HL-60 (cell line): ENCODE measurements at regions not wholly inside any gene's neighbourhood (a gene's known extent, or its start where the extent isn't known, plus 50 kb on each side); places are given as distances from the start of the nearest gene placed in this dataset.

Experiments
- DNase-seq, 2 experiments: peaks; one replicate each; pipeline ENCODE4 v3.0.0-alpha.2; 2010 to 2020; ENCODE audit warnings: low read depth in 1 of 2, low spot score in 1 of 2
- H3K27ac ChIP-seq: fragments of 250-450 bp; sonication (Bioruptor Pico); replicated peaks from 2 replicates; pipeline ENCODE4 v1.5.1; 2020; ENCODE audit warnings: mild to moderate bottlenecking, moderate library complexity
- H3K27me3 ChIP-seq: fragments of 250-450 bp; sonication (Bioruptor Pico); 2 replicates; pipeline ENCODE4 v1.5.1; 2021; ENCODE audit warnings: mild to moderate bottlenecking, moderate library complexity; ENCODE audit not compliant: insufficient read depth, poor library complexity, severe bottlenecking
- H3K4me3 ChIP-seq: replicated peaks from 2 replicates; pipeline ENCODE4 v1.5.1; 2011; ENCODE audit warnings: mild to moderate bottlenecking, control low read depth, low read length; ENCODE audit not compliant: insufficient read depth
- GABPA ChIP-seq: IDR thresholded peaks from 2 replicates; pipeline ENCODE4 v1.6.1; 2012; ENCODE audit warnings: low read depth
- POLR2AphosphoS5 ChIP-seq: IDR thresholded peaks from 2 replicates; pipeline ENCODE4 v1.6.1; 2012; ENCODE audit warnings: low read depth
- SPI1 ChIP-seq: IDR thresholded peaks from 2 replicates; pipeline ENCODE4 v1.6.1; 2012; ENCODE audit warnings: low read depth, mild to moderate bottlenecking, borderline replicate concordance
- TF ChIP-seq, protein P1 (sequence below): IDR thresholded peaks from one replicate; pipeline ENCODE4 v1.5.1; 2011; ENCODE audit warnings: low read length, control low read depth, inconsistent platforms; ENCODE audit not compliant: insufficient read depth
- TF ChIP-seq, protein P2 (sequence below): IDR thresholded peaks from 2 replicates; pipeline ENCODE4 v1.6.1; 2012; ENCODE audit warnings: low read depth; ENCODE audit not compliant: insufficient replicate concordance

- Histone ChIP-seq H3K27ac (no peak overlapping the region), H3K4me3 (no peak overlapping the region), H3K27me3 (no peaks in the 10 kb centered on the region)
- TF ChIP-seq SPI1 (no peak), GABPA (no peak), POLR2AphosphoS5 (no peak)
- TF ChIP-seq, protein P1, sequence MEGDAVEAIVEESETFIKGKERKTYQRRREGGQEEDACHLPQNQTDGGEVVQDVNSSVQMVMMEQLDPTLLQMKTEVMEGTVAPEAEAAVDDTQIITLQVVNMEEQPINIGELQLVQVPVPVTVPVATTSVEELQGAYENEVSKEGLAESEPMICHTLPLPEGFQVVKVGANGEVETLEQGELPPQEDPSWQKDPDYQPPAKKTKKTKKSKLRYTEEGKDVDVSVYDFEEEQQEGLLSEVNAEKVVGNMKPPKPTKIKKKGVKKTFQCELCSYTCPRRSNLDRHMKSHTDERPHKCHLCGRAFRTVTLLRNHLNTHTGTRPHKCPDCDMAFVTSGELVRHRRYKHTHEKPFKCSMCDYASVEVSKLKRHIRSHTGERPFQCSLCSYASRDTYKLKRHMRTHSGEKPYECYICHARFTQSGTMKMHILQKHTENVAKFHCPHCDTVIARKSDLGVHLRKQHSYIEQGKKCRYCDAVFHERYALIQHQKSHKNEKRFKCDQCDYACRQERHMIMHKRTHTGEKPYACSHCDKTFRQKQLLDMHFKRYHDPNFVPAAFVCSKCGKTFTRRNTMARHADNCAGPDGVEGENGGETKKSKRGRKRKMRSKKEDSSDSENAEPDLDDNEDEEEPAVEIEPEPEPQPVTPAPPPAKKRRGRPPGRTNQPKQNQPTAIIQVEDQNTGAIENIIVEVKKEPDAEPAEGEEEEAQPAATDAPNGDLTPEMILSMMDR = no peak
- TF ChIP-seq, protein P2, sequence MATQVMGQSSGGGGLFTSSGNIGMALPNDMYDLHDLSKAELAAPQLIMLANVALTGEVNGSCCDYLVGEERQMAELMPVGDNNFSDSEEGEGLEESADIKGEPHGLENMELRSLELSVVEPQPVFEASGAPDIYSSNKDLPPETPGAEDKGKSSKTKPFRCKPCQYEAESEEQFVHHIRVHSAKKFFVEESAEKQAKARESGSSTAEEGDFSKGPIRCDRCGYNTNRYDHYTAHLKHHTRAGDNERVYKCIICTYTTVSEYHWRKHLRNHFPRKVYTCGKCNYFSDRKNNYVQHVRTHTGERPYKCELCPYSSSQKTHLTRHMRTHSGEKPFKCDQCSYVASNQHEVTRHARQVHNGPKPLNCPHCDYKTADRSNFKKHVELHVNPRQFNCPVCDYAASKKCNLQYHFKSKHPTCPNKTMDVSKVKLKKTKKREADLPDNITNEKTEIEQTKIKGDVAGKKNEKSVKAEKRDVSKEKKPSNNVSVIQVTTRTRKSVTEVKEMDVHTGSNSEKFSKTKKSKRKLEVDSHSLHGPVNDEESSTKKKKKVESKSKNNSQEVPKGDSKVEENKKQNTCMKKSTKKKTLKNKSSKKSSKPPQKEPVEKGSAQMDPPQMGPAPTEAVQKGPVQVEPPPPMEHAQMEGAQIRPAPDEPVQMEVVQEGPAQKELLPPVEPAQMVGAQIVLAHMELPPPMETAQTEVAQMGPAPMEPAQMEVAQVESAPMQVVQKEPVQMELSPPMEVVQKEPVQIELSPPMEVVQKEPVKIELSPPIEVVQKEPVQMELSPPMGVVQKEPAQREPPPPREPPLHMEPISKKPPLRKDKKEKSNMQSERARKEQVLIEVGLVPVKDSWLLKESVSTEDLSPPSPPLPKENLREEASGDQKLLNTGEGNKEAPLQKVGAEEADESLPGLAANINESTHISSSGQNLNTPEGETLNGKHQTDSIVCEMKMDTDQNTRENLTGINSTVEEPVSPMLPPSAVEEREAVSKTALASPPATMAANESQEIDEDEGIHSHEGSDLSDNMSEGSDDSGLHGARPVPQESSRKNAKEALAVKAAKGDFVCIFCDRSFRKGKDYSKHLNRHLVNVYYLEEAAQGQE = no peak
- no peak for DNase-seq
Measured at GRCh38 chr4:135124196-135124595, 922.6 kb upstream of the PABPC4L start.

- H3K27me3 ChIP-seq = no peaks in the 10 kb centered on the region
- H3K4me3 ChIP-seq = no peak overlapping the region
- TF ChIP-seq, protein P1 = no peak
- no peak for TF ChIP-seq SPI1
- TF ChIP-seq GABPA = no peak
- TF ChIP-seq POLR2AphosphoS5 = no peak
- TF ChIP-seq, protein P2 = no peak
- no peak for DNase-seq
- H3K27ac ChIP-seq = no peak overlapping the region
Measured at GRCh38 chr4:135123632-135124031, 922.0 kb upstream of the PABPC4L start.

GRCh38 chr4:135122457-135122856 lies 920.9 kb upstream of the PABPC4L start:
- no peak overlapping the region for H3K27ac ChIP-seq
- TF ChIP-seq, protein P1 = no peak
- TF ChIP-seq GABPA = no peak
- TF ChIP-seq SPI1 = no peak
- TF ChIP-seq, protein P2 = no peak
- TF ChIP-seq POLR2AphosphoS5 = no peak
- no peak for DNase-seq
- no peaks in the 10 kb centered on the region for H3K27me3 ChIP-seq
- H3K4me3 ChIP-seq = no peak overlapping the region
